IMR-90 (cell line): ENCODE measurements at regions not wholly inside any gene's neighbourhood (a gene's known extent, or its start where the extent isn't known, plus 50 kb on each side); places are given as distances from the start of the nearest gene placed in this dataset.
"Not testable (repeated sequence)": the region's sequence is repeated elsewhere in the genome, so short reads cannot be mapped to it uniquely, and the experiment has no call there.

ENCODE experiments used
- ATAC-seq: fragments of 200-7000 bp; cut with Tn5 transposase; 2 replicates; pipeline ENCODE4 v1.9.1; 2020; ENCODE audit warnings: low read depth, mild to moderate bottlenecking, moderate library complexity
- BruUV-seq: library from RNA; stranded (reverse); fragments of 400-500 nt; replicated peaks from 2 replicates; lab custom pipeline; 2021; lab: Mats Ljungman, UMichigan
- CTCF ChIA-PET: fragments of 300-600 bp; formaldehyde crosslinking; extraction: SDS; loops from one replicate; lab custom pipeline; 2021; ENCODE audit warnings: antibody characterized with exemption; lab: Yijun Ruan, JAX
- POLR2A ChIA-PET: fragments of 300-600 bp; sonication (Branson Sonifier 250); formaldehyde crosslinking; loops from one replicate; lab custom pipeline; 2022; ENCODE audit warnings: antibody characterized with exemption; ENCODE audit not compliant: unreplicated experiment; lab: Charles Lee
- DNase-seq: peaks from one replicate; pipeline ENCODE4 v3.0.0; 2013
- H2AFZ ChIP-seq: replicated peaks from 2 replicates; pipeline ENCODE3; 2013; ENCODE audit warnings: low read length, mild to moderate bottlenecking; ENCODE audit not compliant: poor library complexity
- H2AK5ac ChIP-seq: 2 replicates; pipeline ENCODE4 v1.6.1; 2013; ENCODE audit warnings: low read depth, low read length, inconsistent platforms
- H2AK9ac ChIP-seq: replicated peaks from 2 replicates; pipeline ENCODE3; 2013; ENCODE audit warnings: mild to moderate bottlenecking, low read depth, low read length, moderate library complexity; ENCODE audit not compliant: poor library complexity
- H2BK120ac ChIP-seq: 2 replicates; pipeline ENCODE4 v1.6.1; 2013; ENCODE audit warnings: low read depth, low read length, inconsistent platforms
- H2BK15ac ChIP-seq: 3 replicates; pipeline ENCODE4 v1.6.1; 2013; ENCODE audit warnings: low read depth, low read length, inconsistent platforms
- H2BK20ac ChIP-seq: 2 replicates; pipeline ENCODE4 v1.6.1; 2013; ENCODE audit warnings: low read depth, mild to moderate bottlenecking, inconsistent platforms, low read length, moderate library complexity
- H2BK5ac ChIP-seq: 2 replicates; pipeline ENCODE4 v1.6.1; 2013; ENCODE audit warnings: mild to moderate bottlenecking, low read depth, low read length, inconsistent platforms; ENCODE audit not compliant: poor library complexity, severe bottlenecking
- H3K14ac ChIP-seq: replicated peaks from 2 replicates; pipeline ENCODE4 v1.6.1; 2013; ENCODE audit warnings: low read depth, low read length, inconsistent platforms
- H3K18ac ChIP-seq: 2 replicates; pipeline ENCODE4 v1.6.1; 2013; ENCODE audit warnings: low read depth, low read length, control low read depth
- H3K23ac ChIP-seq: 2 replicates; pipeline ENCODE4 v1.6.1; 2013; ENCODE audit warnings: low read depth, low read length, inconsistent platforms
- H3K27ac ChIP-seq: 2 replicates; pipeline ENCODE4 v1.5.1; 2013; ENCODE audit warnings: mild to moderate bottlenecking, control low read depth, low read length; ENCODE audit not compliant: insufficient read depth
- H3K27me3 ChIP-seq: 2 replicates; pipeline ENCODE4 v1.6.1; 2013; ENCODE audit warnings: low read length; ENCODE audit not compliant: control insufficient read depth, insufficient read depth
- H3K36me3 ChIP-seq: 2 replicates; pipeline ENCODE4 v1.6.1; 2013; ENCODE audit warnings: low read length, mixed read lengths; ENCODE audit not compliant: control insufficient read depth, insufficient read depth
- H3K4ac ChIP-seq: 2 replicates; pipeline ENCODE4 v1.6.1; 2013; ENCODE audit warnings: low read depth, low read length, inconsistent platforms
- H3K4me1 ChIP-seq: 2 replicates; pipeline ENCODE4 v1.6.1; 2013; ENCODE audit warnings: low read length, mixed read lengths; ENCODE audit not compliant: control insufficient read depth, insufficient read depth
- H3K4me2 ChIP-seq: 2 replicates; pipeline ENCODE4 v1.6.1; 2013; ENCODE audit warnings: low read depth, mild to moderate bottlenecking, control low read depth, low read length, moderate library complexity
- H3K4me3 ChIP-seq: 2 replicates; pipeline ENCODE4 v1.5.1; 2013; ENCODE audit warnings: low read depth, mild to moderate bottlenecking, control low read depth, low read length, moderate library complexity; ENCODE audit not compliant: insufficient read depth
- H3K56ac ChIP-seq: 2 replicates; pipeline ENCODE4 v1.6.1; 2013; ENCODE audit warnings: low read length, inconsistent platforms; ENCODE audit not compliant: insufficient read depth; ENCODE audit errors: extremely low read depth
- H3K79me1 ChIP-seq, 2 experiments: 2 replicates each; pipeline ENCODE4 v1.6.1; 2013; ENCODE audit warnings: low read length in 2 of 2, inconsistent platforms in 1 of 2, low read depth in 1 of 2
- H3K9ac ChIP-seq: 2 replicates; pipeline ENCODE4 v1.6.1; 2013; ENCODE audit warnings: low read depth, low read length, control low read depth
- H3K9me1 ChIP-seq: 2 replicates; pipeline ENCODE4 v1.6.1; 2013; ENCODE audit warnings: low read length, inconsistent platforms; ENCODE audit not compliant: insufficient read depth
- H3K9me3 ChIP-seq: 2 replicates; pipeline ENCODE4 v1.6.1; 2013; ENCODE audit warnings: low read length; ENCODE audit not compliant: control insufficient read depth, insufficient read depth
- H4K20me1 ChIP-seq: 2 replicates; pipeline ENCODE4 v1.6.1; 2013; ENCODE audit warnings: low read length, inconsistent platforms; ENCODE audit not compliant: insufficient read depth
- H4K5ac ChIP-seq: 2 replicates; pipeline ENCODE4 v1.6.1; 2013; ENCODE audit warnings: mild to moderate bottlenecking, low read depth, low read length, control low read depth
- H4K8ac ChIP-seq, 2 experiments: 2 replicates each; pipeline ENCODE4 v1.6.1; 2013; ENCODE audit warnings: low read depth in 2 of 2, low read length in 2 of 2, control low read depth in 1 of 2, inconsistent platforms in 1 of 2
- H4K91ac ChIP-seq: 2 replicates; pipeline ENCODE4 v1.6.1; 2013; ENCODE audit warnings: low read depth, low read length, inconsistent platforms; ENCODE audit not compliant: insufficient read depth
- CHD1 ChIP-seq: IDR thresholded peaks from 2 replicates; pipeline ENCODE4 v1.6.1; 2012; ENCODE audit warnings: low read depth, low read length, improper control_type of control experiment
- NFE2L2 ChIP-seq: fragments of 150-350 bp; IDR thresholded peaks from 2 replicates; pipeline ENCODE4 v1.6.1; 2016; ENCODE audit warnings: low read depth, mild to moderate bottlenecking, low read length
- WGBS, 2 experiments: methylation state at CpG; one replicate each; pipeline versions ENCODE4 v1.1.5 to v1.1.7; 2013; ENCODE audit warnings: missing lambda C conversion rate in 2 of 2; ENCODE audit not compliant: insufficient read length in 1 of 2; ENCODE audit errors: extremely low coverage in 2 of 2; 5-methylcytosine and 5-hydroxymethylcytosine counted together
- dilution Hi-C: fragments of 300-500 bp; cut with HindIII; formaldehyde crosslinking; loops from one replicate; pipeline ENCODE4 v1.14.3; 2018; ENCODE audit warnings: low sequenced_read_pairs; ENCODE audit not compliant: unreplicated experiment
- in situ Hi-C: fragments of 300-500 bp; cut with MboI; formaldehyde crosslinking; loops from 3 replicates; pipeline ENCODE4 v1.14.3; 2019; ENCODE audit warnings: low sequenced_read_pairs, inconsistent platforms, mixed read lengths
- intact Hi-C: fragments of 100-400 bp; cut with micrococcal nuclease; formaldehyde crosslinking; loops from 2 replicates; pipeline ENCODE4 v1.10.0; 2022

DNA sequence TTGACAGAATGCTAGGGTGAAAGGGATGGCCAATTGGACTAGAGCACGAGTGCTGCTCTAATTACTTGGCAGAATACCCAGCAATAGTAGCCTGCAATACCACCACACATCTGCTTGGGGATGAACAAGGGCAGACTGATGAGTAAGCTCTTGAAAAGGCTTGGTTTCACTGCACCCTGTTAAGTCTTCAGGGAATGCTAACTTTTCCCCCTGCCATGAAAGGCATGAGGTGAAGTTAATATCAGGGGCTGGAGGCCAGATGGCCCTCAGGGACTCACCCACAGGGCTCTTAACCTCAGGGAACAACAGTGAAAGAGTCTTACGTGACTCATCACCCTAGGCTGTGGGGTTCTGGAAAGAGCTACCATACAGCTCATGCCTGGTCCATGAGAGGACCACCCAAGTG, 51.7 kb upstream of the MYL1 start:
- TF ChIP-seq CHD1 (no peak), NFE2L2 (no peak)
- no peak overlapping the region for H4K8ac ChIP-seq
- H2AFZ ChIP-seq, result no peak overlapping the region
- no peak overlapping the region for H2BK15ac ChIP-seq
- WGBS, 2 experiments, result 20% methylated on average over 1 of the region's 2 CpGs; no CpG with 5 or more reads in 1 of the 2 experiments
- no peak overlapping the region for H3K18ac ChIP-seq
- no peaks in the 10 kb centered on the region for H4K20me1 ChIP-seq
- no peak overlapping the region for H2BK20ac ChIP-seq
- H3K4me2 ChIP-seq, result no peak overlapping the region
- no peak overlapping the region for H3K56ac ChIP-seq
- no peak overlapping the region for H4K91ac ChIP-seq
- H3K9me3 ChIP-seq, result peaks cover 23% of the 10 kb centered on the region
- dilution Hi-C loops, result no loop called here
- DNase-seq (no peak), ATAC-seq (no peak)
- no peaks in the 10 kb centered on the region for H3K9me1 ChIP-seq
- POLR2A ChIA-PET, result no interaction called here
- no peak overlapping the region for H3K4ac ChIP-seq
- H2BK120ac ChIP-seq, result no peak overlapping the region
- no peaks in the 10 kb centered on the region for H3K27me3 ChIP-seq
- no peaks in the 10 kb centered on the region for H3K4me1 ChIP-seq
- H3K4me3 ChIP-seq, result no peak overlapping the region
- no peak overlapping the region for H2AK9ac ChIP-seq
- no peak overlapping the region for H2AK5ac ChIP-seq
- H3K36me3 ChIP-seq, result no peaks in the 10 kb centered on the region
- no TSS peak for BruUV-seq
- in situ Hi-C loops, result no loop called here
- CTCF ChIA-PET, result no interaction called here
- no peak overlapping the region for H4K5ac ChIP-seq
- no peak overlapping the region for H3K23ac ChIP-seq
- H3K79me1 ChIP-seq, result no peaks in the 10 kb centered on the region
- H3K14ac ChIP-seq, result no peak overlapping the region
- H3K9ac ChIP-seq, result no peak overlapping the region
- H2BK5ac ChIP-seq, result no peak overlapping the region
- no peak overlapping the region for H3K27ac ChIP-seq
- intact Hi-C loops, result no loop called here

GRCh38 chr2:210365475-210365874, 50.5 kb upstream of the MYL1 start:
- in situ Hi-C loops, H2AK9ac ChIP-seq, H3K4me2 ChIP-seq, H4K5ac ChIP-seq, H3K14ac ChIP-seq, POLR2A ChIA-PET, H2BK15ac ChIP-seq, H2BK120ac ChIP-seq, H3K4me3 ChIP-seq, H4K91ac ChIP-seq, H3K4me1 ChIP-seq, CTCF ChIA-PET, H3K56ac ChIP-seq, H4K20me1 ChIP-seq, H3K27ac ChIP-seq, intact Hi-C loops, H2AK5ac ChIP-seq, H3K9me1 ChIP-seq, H3K27me3 ChIP-seq, H4K8ac ChIP-seq, H3K4ac ChIP-seq, ATAC-seq, H2AFZ ChIP-seq, H2BK20ac ChIP-seq, H2BK5ac ChIP-seq, H3K18ac ChIP-seq, dilution Hi-C loops, H3K79me1 ChIP-seq, DNase-seq, H3K9ac ChIP-seq, H3K36me3 ChIP-seq, H3K23ac ChIP-seq, BruUV-seq: not testable (repeated sequence)
- H3K9me3 ChIP-seq, result peaks cover 23% of the 10 kb centered on the region
- 0% methylated on average over 1 of the region's 3 CpGs; no CpG with 5 or more reads in 1 of the 2 experiments for WGBS, 2 experiments
